ENCODE measurements at regions not wholly inside any gene's neighbourhood (a gene's known extent, or its start where the extent isn't known, plus 50 kb on each side); places are given as distances from the start of the nearest gene placed in this dataset.

- TF ChIP-seq CTCF (IDR thresholded peaks at IDR 0.05; ENCODE audit: insufficient read depth, low read length, poor library complexity, severe bottlenecking) (no peak), EZH2phosphoT487 (conservative IDR thresholded peaks at IDR 0.05; ENCODE audit: low read length) (no peak)
These were observed 313.9 kb upstream of the TLE4 start for GRCh38 chr9:79257790-79258351.
